ENCODE measurements at regions not wholly inside any gene's neighbourhood (a gene's known extent, or its start where the extent isn't known, plus 50 kb on each side); places are given as distances from the start of the nearest gene placed in this dataset.

- H3K9me3 Mint-ChIP-seq = peaks cover 0 to 4% of the 10 kb centered on the region in 2 experiments; a peak in 2 of 5 replicates
- H3K27me3 Mint-ChIP-seq (ENCODE audit: low read depth) = peaks cover 15% of the 10 kb centered on the region
- Histone ChIP-seq H3K79me1 (ENCODE audit: insufficient read depth, low read depth, low read length, poor library complexity, severe bottlenecking) (no peaks in the 10 kb centered on the region), H2BK120ac (ENCODE audit: low read depth, low read length, poor library complexity, severe bottlenecking) (no peak overlapping the region), H3K4ac (ENCODE audit: low read depth, low read length) (no peak overlapping the region), H2BK12ac (ENCODE audit: insufficient read length, low read depth, low read length) (no peak overlapping the region), H2AFZ (ENCODE audit: low read length) (peak overlapping the region; percentile 94), H3T11ph (ENCODE audit: low read length) (no peak overlapping the region), H3K27ac (ENCODE audit: insufficient read length, low read depth, low read length) (no peak overlapping the region), H3K14ac (ENCODE audit: insufficient read depth, low read length) (no peak overlapping the region), H3K18ac (ENCODE audit: insufficient read length, low read depth, low read length) (no peak overlapping the region), H3K23ac (ENCODE audit: insufficient read length, low read depth, low read length) (no peak overlapping the region), H3K23me2 (ENCODE audit: insufficient read length, low read depth, low read length, poor library complexity, severe bottlenecking) (peaks cover 11% of the 10 kb centered on the region), H2AK5ac (ENCODE audit: insufficient read length, low read length) (no peak overlapping the region), H2BK5ac (ENCODE audit: insufficient read length, low read length) (no peak overlapping the region), H3K9me3 (ENCODE audit: control insufficient read depth, low read depth, low read length) (no peaks in the 10 kb centered on the region), H3K79me2 (ENCODE audit: insufficient read depth, low read length) (no peaks in the 10 kb centered on the region), H2BK15ac (ENCODE audit: low read depth, low read length) (no peak overlapping the region), H2BK20ac (ENCODE audit: low read depth, low read length, poor library complexity, severe bottlenecking) (no peak overlapping the region), H3K27me3 (ENCODE audit: insufficient read depth, low read length) (no peaks in the 10 kb centered on the region), H3K9ac (ENCODE audit: extremely low read depth, insufficient read length, low read length) (peak overlapping the region; percentile 74), H4K8ac (replicated peaks; ENCODE audit: insufficient read length, low read depth, low read length) (no peak overlapping the region), H4K91ac (ENCODE audit: insufficient read length, low read depth, low read length) (no peak overlapping the region), H3K4me2 (ENCODE audit: insufficient read depth, insufficient read length, low read length) (peak overlapping the region; percentile 88), H4K20me1 (ENCODE audit: control insufficient read depth, insufficient read depth, insufficient read length) (no peaks in the 10 kb centered on the region), H3K56ac (ENCODE audit: insufficient read length, low read depth, low read length) (no peak overlapping the region), H3K4me1 (ENCODE audit: insufficient read depth, low read length) (no peaks in the 10 kb centered on the region), H4K5ac (ENCODE audit: insufficient read length, low read depth, low read length) (no peak overlapping the region)
- H3K4me3 Mint-ChIP-seq = peak overlapping the region; percentile 91 to 99
- no peaks in the 10 kb centered on the region for H3K36me3 Mint-ChIP-seq (ENCODE audit: insufficient read depth in 1 of 3, low read depth in 3 of 3)
- WGBS (ENCODE audit: extremely low coverage, insufficient read length, low lambda C conversion rate) = no CpG with 5 or more reads among the region's 6 CpGs
- no peak overlapping the region for H3K27ac Mint-ChIP-seq
- no peak for TF ChIP-seq CTCF (conservative IDR thresholded peaks at IDR 0.05)
- H3K4me1 Mint-ChIP-seq = peaks cover 8% of the 10 kb centered on the region in 2 experiments
- DNase-seq = no peak
Observed at GRCh38 chr6:27616328-27617045, 143.6 kb upstream of the ZNF184 start.
